Activated naive CD4-positive, alpha-beta T cell treated with anti-CD3 and anti-CD28 coated beads, Interleukin-2, amount 10 ng/mL, durations not matched to agents 7 days and 5 days (primary cell): ENCODE measurements at regions not wholly inside any gene's neighbourhood (a gene's known extent, or its start where the extent isn't known, plus 50 kb on each side); places are given as distances from the start of the nearest gene placed in this dataset.

ENCODE experiments used
- CTCF ChIA-PET: fragments of 350-600 bp; sonication (Branson Sonifier 250); formaldehyde crosslinking; loops from one replicate; lab custom pipeline; 2021; ENCODE audit warnings: antibody characterized with exemption; lab: Charles Lee
- DNase-seq: peaks from one replicate; pipeline ENCODE4 v3.0.0-alpha.2; 2020
- H3K27ac Mint-ChIP-seq: one replicate; pipeline ENCODE4 v1.8.0; 2021; ENCODE audit warnings: mild to moderate bottlenecking, moderate library complexity, mixed read lengths
- H3K27me3 Mint-ChIP-seq: one replicate; pipeline ENCODE4 v1.8.0; 2021; ENCODE audit warnings: mild to moderate bottlenecking, mixed read lengths
- H3K36me3 Mint-ChIP-seq: one replicate; pipeline ENCODE4 v1.8.0; 2021; ENCODE audit warnings: mixed read lengths
- H3K4me1 Mint-ChIP-seq: one replicate; pipeline ENCODE4 v1.8.0; 2021; ENCODE audit warnings: mixed read lengths
- H3K4me3 Mint-ChIP-seq: one replicate; pipeline ENCODE4 v1.8.0; 2021; ENCODE audit warnings: mild to moderate bottlenecking, moderate library complexity, mixed read lengths
- H3K9me3 Mint-ChIP-seq: one replicate; pipeline ENCODE4 v1.8.0; 2021; ENCODE audit warnings: mixed read lengths

DNA sequence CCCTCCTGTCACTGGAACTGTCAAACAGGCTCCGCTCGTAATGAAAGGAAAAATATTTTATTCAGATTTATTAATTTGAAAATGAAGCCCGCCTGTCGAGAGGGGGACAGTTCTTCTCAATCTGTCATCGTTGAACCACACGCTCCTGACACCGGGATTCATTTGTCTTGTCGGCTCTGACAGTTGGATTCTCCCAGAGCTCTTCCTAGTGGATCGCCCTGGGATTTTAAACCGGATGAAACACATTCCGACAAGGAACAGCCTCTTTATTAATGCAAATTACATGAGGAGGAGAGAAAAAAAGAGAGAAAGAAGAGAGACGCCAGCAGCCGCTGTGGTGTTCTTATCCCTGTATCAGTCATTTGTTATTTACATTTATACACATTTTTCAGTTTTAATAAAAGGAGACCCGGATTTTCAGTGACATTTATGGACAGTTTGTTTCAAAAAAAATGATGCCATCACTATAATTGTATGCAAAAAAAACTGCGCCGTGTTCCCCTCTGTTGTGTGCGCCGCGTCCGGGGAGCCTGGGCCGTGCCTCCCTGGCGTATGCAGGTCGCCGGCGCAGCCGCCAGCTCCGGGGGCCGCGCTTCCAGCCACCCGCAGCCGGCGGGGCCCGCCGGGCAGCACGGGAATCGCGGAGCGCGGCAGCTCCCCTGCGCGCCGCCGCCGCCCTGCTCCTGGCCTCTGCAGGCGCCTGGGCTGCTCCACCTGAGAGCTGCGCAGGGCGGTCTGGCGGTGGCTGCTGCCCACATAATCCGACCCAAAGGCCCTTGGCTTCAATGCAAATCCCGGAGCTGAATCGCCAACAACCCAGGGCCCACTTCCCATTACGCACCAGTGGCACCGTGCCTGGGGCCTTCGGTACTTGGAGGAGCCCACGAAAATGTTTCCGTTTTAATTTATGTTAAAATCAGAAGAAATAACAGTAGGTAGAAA is 237.9 kb upstream of the PBX1 start:
- H3K36me3 Mint-ChIP-seq = no peaks in the 10 kb centered on the region
- no peaks in the 10 kb centered on the region for H3K4me1 Mint-ChIP-seq
- H3K27me3 Mint-ChIP-seq = peaks cover 5% of the 10 kb centered on the region
- H3K4me3 Mint-ChIP-seq = no peak overlapping the region
- no peak overlapping the region for H3K27ac Mint-ChIP-seq
- DNase-seq = no peak
- CTCF ChIA-PET = no interaction called here
- no peaks in the 10 kb centered on the region for H3K9me3 Mint-ChIP-seq

DNA sequence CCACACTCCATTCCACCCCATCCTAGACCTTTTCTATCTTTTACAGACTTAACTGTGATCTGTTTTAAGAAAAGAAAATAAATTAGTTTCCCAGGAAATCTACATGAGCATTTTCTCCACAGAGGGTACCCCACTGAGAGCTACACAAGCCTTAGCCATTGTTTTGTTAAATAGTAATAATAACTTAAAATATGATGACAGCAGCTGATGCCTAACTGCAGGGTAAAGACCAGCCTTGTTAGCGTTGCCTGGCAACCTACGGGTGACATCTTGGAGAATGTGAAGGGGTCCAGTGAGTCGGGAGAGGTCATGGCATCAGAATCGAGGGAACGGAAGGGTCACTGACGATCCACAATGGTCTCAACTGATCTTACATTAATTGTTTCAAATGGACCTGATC is 233.2 kb upstream of the PBX1 start:
- no peak overlapping the region for H3K4me3 Mint-ChIP-seq
- no peaks in the 10 kb centered on the region for H3K36me3 Mint-ChIP-seq
- CTCF ChIA-PET = no interaction called here
- no peak overlapping the region for H3K27ac Mint-ChIP-seq
- peaks cover 5% of the 10 kb centered on the region for H3K27me3 Mint-ChIP-seq
- DNase-seq = no peak
- H3K9me3 Mint-ChIP-seq = peaks cover 13% of the 10 kb centered on the region
- no peaks in the 10 kb centered on the region for H3K4me1 Mint-ChIP-seq

DNA sequence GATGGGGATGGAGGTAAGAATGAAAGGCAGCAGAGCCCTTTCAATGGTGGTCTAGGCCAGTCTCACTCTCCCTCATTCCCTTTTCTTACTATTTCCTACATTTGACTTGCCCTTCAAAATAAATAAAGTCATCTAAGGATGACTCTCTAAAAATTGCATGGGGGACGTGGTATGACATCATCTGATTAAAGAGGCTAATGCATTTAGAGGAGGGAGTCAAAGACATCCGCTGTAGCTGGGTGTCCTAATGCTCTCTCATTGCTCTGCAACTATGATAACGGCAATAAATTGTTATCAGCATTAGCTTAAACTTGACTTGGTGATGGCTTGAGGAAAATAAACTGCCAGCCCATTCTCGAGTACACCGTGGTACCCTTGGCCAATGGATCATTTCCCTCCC is 225.6 kb upstream of the PBX1 start:
- no peaks in the 10 kb centered on the region for H3K36me3 Mint-ChIP-seq
- no peaks in the 10 kb centered on the region for H3K27me3 Mint-ChIP-seq
- CTCF ChIA-PET = no interaction called here
- no peak for DNase-seq
- H3K27ac Mint-ChIP-seq = no peak overlapping the region
- H3K4me1 Mint-ChIP-seq = no peaks in the 10 kb centered on the region
- no peak overlapping the region for H3K4me3 Mint-ChIP-seq
- peaks cover 5% of the 10 kb centered on the region for H3K9me3 Mint-ChIP-seq

DNA sequence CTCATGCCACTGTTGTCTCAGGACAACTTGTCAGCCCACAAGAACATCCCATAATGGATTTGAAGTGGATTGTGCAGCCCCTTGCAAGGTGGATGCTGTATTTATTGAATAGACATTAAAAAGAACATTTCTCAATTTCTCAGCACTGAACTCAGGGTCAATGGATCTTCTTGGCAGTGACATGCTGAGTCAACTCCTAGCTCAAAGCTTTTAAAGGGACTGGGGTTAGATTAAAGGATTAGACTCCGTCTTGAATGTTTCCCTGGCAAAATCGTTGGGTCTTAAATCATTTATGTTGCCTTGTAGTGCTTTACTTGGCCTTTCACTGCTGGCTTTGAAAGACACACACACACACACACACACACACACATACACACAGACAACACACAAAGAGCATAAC is 221.6 kb upstream of the PBX1 start:
- H3K4me3 Mint-ChIP-seq = no peak overlapping the region
- H3K36me3 Mint-ChIP-seq = no peaks in the 10 kb centered on the region
- H3K27ac Mint-ChIP-seq = no peak overlapping the region
- CTCF ChIA-PET = no interaction called here
- no peaks in the 10 kb centered on the region for H3K4me1 Mint-ChIP-seq
- peaks cover 9% of the 10 kb centered on the region for H3K9me3 Mint-ChIP-seq
- DNase-seq = no peak
- H3K27me3 Mint-ChIP-seq = no peaks in the 10 kb centered on the region

DNA sequence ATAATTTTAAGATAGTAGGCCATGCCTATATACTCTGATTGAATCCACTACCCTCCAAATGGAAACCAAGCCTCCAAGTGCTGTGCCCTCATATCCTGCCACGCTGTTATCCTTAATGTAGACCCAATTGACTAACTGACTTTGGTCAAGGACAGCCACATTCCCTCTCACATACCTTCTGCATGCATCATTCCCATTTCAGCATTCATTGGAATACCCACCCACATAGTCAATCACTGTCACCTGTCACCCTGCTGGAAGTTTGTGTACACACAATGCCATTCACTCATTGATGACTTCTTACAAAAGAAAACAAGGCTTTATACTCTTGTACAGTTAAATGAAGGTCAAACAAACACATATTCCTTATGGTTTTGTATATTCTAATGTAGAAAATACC is 221.1 kb upstream of the PBX1 start:
- Mint-ChIP-seq H3K27ac (no peak overlapping the region), H3K4me1 (no peaks in the 10 kb centered on the region), H3K36me3 (no peaks in the 10 kb centered on the region), H3K4me3 (no peak overlapping the region), H3K27me3 (no peaks in the 10 kb centered on the region), H3K9me3 (peaks cover 10% of the 10 kb centered on the region)
- CTCF ChIA-PET = no interaction called here
- no peak for DNase-seq

DNA sequence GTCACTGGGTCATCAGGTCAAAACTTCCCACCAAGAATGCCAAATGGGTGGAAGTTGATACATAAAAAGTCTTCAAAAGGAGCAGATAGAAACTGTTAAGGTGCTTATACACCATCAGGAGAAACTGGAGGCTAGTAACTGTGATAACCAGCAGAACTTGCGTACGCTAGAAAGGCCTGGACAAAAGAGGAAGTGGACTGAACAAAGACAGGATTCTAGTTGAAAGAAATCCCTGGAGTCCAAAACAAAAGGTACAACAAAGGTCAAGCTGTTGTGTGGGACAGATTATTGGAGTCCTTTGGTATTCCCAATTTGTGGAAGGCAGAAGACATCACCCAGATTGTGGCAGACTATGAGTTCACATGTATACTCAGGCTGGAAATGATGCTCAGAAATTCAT is 215.8 kb upstream of the PBX1 start:
- H3K4me1 Mint-ChIP-seq = no peaks in the 10 kb centered on the region
- no peak overlapping the region for H3K4me3 Mint-ChIP-seq
- H3K27ac Mint-ChIP-seq = no peak overlapping the region
- CTCF ChIA-PET = no interaction called here
- H3K9me3 Mint-ChIP-seq = peaks cover 18% of the 10 kb centered on the region
- H3K27me3 Mint-ChIP-seq = no peaks in the 10 kb centered on the region
- DNase-seq = no peak
- H3K36me3 Mint-ChIP-seq = no peaks in the 10 kb centered on the region

DNA sequence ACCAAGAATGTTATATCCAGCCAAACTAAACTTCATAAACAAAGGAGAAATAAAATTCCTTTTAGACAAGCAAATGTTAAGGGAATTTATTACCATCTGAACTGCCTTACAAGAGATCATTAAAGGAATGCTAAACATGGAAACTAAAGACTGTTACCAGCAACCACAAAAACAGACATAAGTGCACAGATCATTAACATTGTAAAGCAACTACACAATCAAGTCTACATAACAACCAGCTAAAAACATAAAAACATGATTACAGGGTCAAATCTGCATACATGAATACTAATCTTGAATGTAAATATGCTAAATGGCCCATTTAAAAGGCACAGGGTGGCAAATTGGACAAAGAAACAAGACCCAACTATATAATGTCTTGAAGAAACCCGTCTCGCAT is 211.0 kb upstream of the PBX1 start:
- H3K27ac Mint-ChIP-seq = no peak overlapping the region
- CTCF ChIA-PET = no interaction called here
- no peaks in the 10 kb centered on the region for H3K4me1 Mint-ChIP-seq
- H3K36me3 Mint-ChIP-seq = no peaks in the 10 kb centered on the region
- no peak for DNase-seq
- no peak overlapping the region for H3K4me3 Mint-ChIP-seq
- peaks cover 25% of the 10 kb centered on the region for H3K9me3 Mint-ChIP-seq
- H3K27me3 Mint-ChIP-seq = no peaks in the 10 kb centered on the region

DNA sequence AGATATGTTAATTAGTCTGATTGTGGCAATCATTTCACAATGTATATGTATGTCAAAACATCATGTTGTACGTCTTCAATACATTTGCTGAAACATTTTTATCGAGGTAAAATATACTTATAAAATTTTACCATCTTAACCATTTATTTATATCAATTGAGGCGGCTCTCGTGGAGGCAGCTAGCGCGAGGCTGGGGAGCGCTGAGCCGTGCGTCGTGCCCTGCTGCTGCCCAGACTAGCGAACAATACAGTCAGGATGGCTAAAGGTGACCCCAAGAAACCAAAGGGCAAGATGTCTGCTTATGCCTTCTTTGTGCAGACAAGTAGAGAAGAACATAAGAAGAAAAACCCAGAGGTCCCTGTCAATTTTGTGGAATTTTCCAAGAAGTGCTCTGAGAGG is 202.5 kb upstream of the PBX1 start:
- Mint-ChIP-seq H3K36me3 (no peaks in the 10 kb centered on the region), H3K4me1 (no peaks in the 10 kb centered on the region), H3K27ac (no peak overlapping the region), H3K27me3 (no peaks in the 10 kb centered on the region), H3K9me3 (peaks cover 3% of the 10 kb centered on the region), H3K4me3 (no peak overlapping the region)
- DNase-seq = no peak
- CTCF ChIA-PET = no interaction called here

DNA sequence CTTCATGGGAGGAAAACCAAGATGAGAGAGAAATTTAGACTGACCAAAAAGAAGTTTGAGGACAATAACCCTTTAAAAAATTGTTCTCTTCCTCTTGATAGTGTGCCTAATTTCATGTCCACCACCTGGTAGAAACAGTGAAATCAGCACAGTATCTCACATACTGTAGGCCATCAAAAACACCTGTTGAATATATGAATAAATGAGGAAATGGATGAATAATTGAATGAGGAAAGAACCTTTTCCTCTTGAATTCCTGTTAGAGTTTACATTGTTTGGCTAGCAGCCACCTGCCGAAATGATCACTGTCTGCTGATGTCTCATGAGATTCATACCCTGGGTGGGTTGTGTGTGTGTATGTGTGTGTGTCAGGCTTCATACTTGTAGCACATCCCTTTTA is 198.7 kb upstream of the PBX1 start:
- H3K27me3 Mint-ChIP-seq = no peaks in the 10 kb centered on the region
- no peak for DNase-seq
- H3K36me3 Mint-ChIP-seq = no peaks in the 10 kb centered on the region
- H3K4me3 Mint-ChIP-seq = no peak overlapping the region
- H3K9me3 Mint-ChIP-seq = peaks cover 14% of the 10 kb centered on the region
- H3K27ac Mint-ChIP-seq = no peak overlapping the region
- H3K4me1 Mint-ChIP-seq = no peaks in the 10 kb centered on the region
- CTCF ChIA-PET = no interaction called here

DNA sequence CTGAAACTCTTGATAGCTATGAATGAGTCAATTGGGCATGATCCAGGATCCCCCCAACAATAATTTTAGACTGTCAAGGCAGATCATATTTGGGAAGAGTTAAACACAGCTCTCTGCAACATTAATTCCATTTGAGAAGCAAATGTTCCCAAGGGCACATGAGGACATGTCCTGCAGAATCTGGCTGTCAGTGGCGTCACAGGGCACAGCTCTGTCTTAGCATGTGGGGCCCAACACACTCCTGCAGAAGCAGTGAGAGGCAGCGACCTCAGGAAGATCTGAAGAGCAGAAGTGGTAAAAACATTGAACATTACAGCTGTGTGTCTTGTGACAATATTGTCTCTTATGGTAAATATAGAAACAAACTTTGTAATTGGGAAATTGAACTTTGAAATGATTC is 197.1 kb upstream of the PBX1 start:
- no peak overlapping the region for H3K4me3 Mint-ChIP-seq
- H3K36me3 Mint-ChIP-seq = no peaks in the 10 kb centered on the region
- H3K27me3 Mint-ChIP-seq = no peaks in the 10 kb centered on the region
- CTCF ChIA-PET = no interaction called here
- no peak overlapping the region for H3K27ac Mint-ChIP-seq
- no peak for DNase-seq
- no peaks in the 10 kb centered on the region for H3K4me1 Mint-ChIP-seq
- H3K9me3 Mint-ChIP-seq = peaks cover 14% of the 10 kb centered on the region

DNA sequence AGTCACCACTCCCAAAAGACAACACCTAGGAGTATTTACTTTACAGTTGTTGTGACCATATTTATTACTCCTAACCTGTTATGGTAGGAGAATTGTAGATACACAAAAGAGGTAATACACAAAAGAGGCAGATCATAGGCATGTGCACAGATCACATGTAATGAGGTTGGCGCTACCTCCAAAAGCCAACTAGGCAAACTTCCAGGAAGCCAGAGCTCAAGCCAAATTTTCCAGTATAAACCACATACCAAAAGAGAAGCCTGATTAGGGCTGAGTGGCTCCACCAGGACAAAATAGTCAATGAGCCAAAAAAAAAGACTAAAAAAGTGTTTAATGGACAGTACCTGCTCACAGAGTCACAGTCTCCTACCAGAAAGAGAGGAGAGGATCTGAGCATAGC is 195.0 kb upstream of the PBX1 start:
- H3K9me3 Mint-ChIP-seq = peaks cover 20% of the 10 kb centered on the region
- no peaks in the 10 kb centered on the region for H3K27me3 Mint-ChIP-seq
- no peaks in the 10 kb centered on the region for H3K4me1 Mint-ChIP-seq
- CTCF ChIA-PET = no interaction called here
- DNase-seq = no peak
- no peaks in the 10 kb centered on the region for H3K36me3 Mint-ChIP-seq
- no peak overlapping the region for H3K27ac Mint-ChIP-seq
- H3K4me3 Mint-ChIP-seq = no peak overlapping the region

DNA sequence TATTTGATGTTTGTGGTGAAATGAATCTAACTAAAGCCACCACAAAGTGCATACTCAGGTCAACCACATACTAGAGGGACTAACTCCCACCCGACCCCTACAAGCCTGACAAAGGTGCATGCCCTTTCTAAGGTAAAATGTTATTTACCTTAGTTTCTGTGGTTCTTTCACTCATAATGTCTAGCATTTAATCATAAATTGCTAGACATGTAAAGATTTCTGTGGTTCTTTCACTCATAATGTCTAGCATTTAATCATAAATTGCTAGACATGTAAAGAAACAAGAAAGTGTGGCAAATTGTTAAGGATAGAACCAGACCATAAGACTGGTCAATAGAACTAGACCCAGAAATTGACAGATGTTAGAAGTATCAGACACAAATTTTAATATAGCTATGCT is 193.0 kb upstream of the PBX1 start:
- no peaks in the 10 kb centered on the region for H3K4me1 Mint-ChIP-seq
- no peak overlapping the region for H3K27ac Mint-ChIP-seq
- H3K4me3 Mint-ChIP-seq = no peak overlapping the region
- DNase-seq = no peak
- CTCF ChIA-PET = no interaction called here
- no peaks in the 10 kb centered on the region for H3K27me3 Mint-ChIP-seq
- H3K9me3 Mint-ChIP-seq = peaks cover 20% of the 10 kb centered on the region
- no peaks in the 10 kb centered on the region for H3K36me3 Mint-ChIP-seq

DNA sequence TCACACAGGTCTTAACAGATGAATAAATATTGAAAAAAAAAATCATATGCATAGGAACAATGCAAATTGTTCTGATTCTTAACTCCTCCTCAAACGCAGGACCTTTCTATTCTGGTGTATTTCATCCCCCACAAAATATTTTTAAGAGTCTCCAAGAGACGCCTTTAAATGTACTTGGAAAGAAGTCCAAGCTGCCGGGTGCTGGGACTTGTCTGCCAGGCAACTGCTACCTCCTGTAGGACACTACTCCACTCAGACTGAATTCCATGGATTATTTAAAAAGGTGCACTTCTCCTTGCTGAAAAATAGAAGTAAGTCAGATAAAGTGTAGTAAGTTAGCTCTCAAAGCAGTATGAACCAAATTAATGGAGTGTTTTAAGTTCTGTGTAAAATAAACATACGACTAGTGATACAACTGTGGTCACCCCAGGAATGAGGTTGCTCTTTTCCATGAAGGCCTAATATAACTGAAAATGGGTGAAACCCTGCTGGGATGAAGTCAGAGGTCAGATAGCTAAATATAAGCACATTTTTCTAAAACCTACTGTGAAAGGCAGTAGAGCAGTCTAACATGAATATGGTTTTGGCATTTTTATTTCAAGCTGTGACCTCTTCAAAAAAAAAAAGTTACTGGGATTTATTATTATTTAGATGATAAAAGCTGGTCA is 189.2 kb upstream of the PBX1 start:
- no peak overlapping the region for H3K4me3 Mint-ChIP-seq
- no peaks in the 10 kb centered on the region for H3K27me3 Mint-ChIP-seq
- no peaks in the 10 kb centered on the region for H3K4me1 Mint-ChIP-seq
- DNase-seq = no peak
- no peak overlapping the region for H3K27ac Mint-ChIP-seq
- CTCF ChIA-PET = no interaction called here
- no peaks in the 10 kb centered on the region for H3K36me3 Mint-ChIP-seq
- peaks cover 15% of the 10 kb centered on the region for H3K9me3 Mint-ChIP-seq

DNA sequence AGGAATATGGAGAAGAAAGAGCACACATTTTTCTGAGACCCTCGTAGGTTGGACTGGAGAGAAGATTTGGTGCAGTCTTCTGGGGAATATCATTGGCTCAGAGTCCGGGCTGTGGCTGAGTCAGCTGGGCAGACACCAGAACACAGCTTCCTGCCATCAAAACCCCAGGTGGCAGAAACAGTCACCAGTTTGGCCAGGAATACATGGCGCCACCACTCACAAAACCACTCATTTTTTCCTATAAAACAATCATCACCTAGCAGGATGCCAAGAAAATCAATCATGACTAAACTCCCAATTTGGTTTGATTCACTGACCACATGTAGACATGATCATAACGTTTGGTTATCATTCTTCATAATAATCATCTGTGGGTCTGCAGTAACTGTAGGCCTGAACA is 178.1 kb upstream of the PBX1 start:
- CTCF ChIA-PET = no interaction called here

DNA sequence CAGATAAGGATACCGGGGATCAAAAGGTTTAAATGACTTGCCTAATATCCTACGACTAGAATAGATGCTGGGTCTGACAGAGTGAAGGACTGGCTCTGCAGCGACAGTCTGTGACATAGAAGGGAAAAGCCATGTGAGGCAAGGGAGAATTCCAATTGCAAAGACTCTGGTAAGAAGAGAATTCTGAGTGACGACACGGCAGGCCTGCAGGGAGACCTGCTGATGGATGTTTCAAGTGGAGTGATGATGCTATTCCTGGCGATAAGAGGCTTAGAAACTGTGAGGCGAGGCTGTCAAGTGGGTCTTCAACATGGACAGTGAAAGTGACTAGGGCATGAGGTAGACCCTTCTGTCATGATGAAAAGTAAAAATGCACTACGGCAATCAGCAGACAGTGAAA is 176.6 kb upstream of the PBX1 start:
- Mint-ChIP-seq H3K9me3 (peaks cover 7% of the 10 kb centered on the region), H3K36me3 (no peaks in the 10 kb centered on the region), H3K4me1 (no peaks in the 10 kb centered on the region), H3K27me3 (no peaks in the 10 kb centered on the region), H3K27ac (no peak overlapping the region), H3K4me3 (no peak overlapping the region)
- DNase-seq = no peak
- CTCF ChIA-PET = no interaction called here

More for the DNA sequence above, 178.1 kb upstream of the PBX1 start:
- Mint-ChIP-seq H3K9me3 (peaks cover 7% of the 10 kb centered on the region), H3K4me3 (no peak overlapping the region), H3K27me3 (no peaks in the 10 kb centered on the region), H3K27ac (no peak overlapping the region), H3K4me1 (no peaks in the 10 kb centered on the region), H3K36me3 (no peaks in the 10 kb centered on the region)
- no peak for DNase-seq
